ENCODE measurements at regions not wholly inside any gene's neighbourhood (a gene's known extent, or its start where the extent isn't known, plus 50 kb on each side); places are given as distances from the start of the nearest gene placed in this dataset.

DNA sequence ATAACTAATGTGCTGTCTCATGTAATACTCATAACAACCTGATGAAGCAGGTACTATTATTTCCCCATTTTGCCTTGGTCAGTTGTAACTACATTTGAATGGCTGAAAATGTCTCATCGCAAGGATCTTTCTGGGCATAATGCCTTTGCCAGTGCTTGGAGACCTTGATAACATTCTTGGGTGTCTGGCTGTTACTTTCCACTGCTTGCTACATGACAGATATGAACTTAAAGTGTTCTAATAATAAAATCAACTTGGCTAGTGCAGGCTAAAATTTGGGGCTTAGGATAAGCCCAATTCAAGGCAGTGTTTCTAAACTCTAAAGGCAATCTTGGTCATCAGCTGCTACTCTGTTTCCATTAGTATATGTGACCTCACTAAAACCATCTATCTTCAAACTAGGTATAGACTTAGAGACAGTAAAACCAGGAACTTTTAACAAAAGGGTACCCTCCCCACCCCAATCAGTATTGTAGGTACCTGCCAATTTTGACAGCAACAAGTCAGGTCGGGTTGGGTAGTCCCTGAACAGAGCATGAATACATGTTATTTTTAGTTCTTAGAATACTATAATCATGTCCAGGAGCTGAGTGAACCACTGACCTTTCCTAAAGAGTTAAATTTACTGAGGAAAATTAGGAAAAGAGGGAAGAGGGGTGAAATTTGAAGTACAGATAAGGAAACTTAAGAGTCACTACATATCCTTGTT lies 68.2 kb upstream of the AHR start:
- DNase-seq (ENCODE audit: low read depth in 1 of 2, low spot score in 1 of 2), result no peak

DNA sequence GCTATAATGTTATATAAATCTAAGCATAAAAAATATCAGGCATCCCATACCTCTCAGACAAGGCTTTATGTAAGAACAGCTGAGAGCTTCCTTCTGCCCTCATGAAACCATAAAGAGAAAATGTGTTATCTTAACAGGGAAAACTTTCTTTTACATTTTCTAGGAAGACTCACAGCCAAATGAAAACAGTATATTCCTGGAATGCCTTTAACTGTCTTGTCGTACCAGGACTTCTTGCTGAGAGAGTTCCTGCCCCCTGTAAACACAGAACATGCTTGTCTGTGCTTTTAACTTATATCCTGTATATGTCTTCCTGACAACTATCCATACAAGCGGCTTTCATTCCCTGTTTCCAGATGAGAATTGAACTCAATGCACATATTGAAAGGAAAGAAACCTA lies 64.8 kb upstream of the AHR start:
- DNase-seq (ENCODE audit: low read depth in 1 of 2, low spot score in 1 of 2), result no peak

DNA sequence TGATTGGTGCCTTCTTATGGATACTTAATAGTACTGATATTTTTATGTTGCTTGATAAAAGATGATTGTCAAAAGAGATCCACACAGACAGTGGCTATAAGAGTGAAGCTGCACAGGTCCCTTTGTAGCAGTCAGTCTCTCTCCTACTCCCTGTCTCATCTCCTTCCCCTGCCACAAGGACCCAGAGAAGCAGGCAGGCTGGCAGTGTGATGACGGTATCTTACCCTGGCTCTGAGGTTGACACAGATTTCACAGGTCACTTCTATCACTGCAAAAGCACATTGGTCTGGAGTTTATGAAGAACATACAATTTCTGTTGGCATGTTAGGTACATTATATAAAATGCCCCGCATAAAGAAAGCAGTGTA lies 64.4 kb upstream of the AHR start:
- no peak for DNase-seq (ENCODE audit: low read depth in 1 of 2, low spot score in 1 of 2)

DNA sequence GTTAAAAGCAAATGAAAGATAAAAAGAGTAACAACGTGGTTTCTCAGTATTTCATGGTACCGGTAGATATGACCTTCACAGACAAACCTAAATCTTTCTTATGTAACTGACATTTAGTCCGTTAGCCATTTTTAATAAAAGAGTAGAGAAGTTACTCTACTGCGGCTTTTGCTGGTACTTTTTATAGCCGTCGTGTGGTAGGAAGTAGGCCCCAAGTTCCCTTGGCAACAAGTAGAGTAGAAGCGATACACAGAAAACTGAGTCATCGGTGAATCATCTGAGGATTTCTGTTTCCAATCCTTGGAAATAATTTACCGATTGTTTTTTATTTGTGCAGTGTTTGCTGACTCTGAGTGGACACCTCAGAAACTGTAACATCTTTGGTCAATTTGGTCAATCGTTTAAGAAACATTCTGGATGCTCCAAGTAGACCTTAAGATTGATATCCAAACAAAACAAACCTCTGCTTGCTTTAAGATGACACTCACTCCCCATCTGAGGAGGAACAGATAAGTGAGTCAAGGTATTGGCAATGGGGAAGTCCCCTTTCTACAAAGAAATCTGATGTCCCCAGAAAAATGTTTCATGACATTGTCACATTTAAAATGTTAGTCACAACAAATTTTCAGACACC lies 63.9 kb upstream of the AHR start:
- peak in 1 of 2 donors; percentile 23 for DNase-seq (ENCODE audit: low read depth in 1 of 2, low spot score in 1 of 2)

DNA sequence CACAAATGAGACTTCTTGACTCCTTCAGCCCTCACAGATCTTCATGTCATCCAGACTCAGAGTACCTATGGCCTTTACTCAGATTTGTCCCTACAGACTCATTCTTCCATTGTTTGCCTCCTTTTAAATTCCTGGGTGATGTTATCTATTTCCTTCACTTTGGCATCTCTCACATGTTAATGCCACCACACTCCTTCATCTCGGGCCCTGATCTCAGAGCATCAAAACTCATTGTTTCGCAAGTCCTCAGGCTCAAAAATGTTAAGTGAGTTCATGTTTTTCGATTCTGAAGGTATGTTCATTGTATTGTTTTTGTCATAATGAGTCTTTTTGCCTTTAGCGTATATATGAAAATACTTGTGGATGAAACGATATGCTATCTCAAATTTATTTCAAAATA lies 62.3 kb upstream of the AHR start:
- no peak for DNase-seq (ENCODE audit: low read depth in 1 of 2, low spot score in 1 of 2)

DNA sequence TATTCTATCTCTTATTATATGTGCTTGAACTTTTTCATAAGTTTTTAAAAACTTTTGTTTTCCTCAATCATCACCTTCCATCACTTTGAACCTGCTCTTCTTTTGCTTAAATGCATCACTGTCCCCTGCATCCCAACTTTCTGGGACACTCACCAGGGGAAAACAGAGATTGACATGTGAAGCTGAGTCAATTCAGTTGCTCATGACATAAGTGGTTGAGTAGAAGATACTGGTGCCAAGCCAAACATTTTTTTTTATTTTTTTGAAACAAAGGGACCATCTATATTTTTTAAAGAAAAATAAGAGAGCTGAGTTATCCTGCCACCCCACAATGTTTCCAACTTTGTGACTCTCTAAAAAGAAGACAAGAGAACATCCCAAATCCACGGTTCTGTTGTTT lies 61.8 kb upstream of the AHR start:
- DNase-seq (ENCODE audit: low read depth in 1 of 2, low spot score in 1 of 2), result no peak

DNA sequence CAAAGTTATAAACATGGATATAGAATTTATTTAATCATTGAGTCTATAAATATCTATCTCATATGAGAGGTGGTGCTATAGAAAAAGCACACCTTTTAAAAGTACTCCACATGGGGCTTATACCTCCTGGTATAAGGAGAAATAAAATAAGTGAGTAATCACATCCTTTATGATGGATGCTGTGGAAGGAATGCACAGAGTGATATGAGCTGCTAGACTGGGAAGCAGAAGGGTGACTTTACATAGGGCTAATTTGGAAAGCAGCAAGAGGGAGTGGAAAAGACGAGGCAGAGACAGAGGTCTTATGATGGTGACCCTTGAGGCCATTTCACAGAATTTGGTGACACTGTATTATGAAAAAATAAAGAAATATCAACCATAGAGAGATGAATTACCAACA lies 59.4 kb upstream of the AHR start:
- DNase-seq (ENCODE audit: low read depth in 1 of 2, low spot score in 1 of 2), result no peak

DNA sequence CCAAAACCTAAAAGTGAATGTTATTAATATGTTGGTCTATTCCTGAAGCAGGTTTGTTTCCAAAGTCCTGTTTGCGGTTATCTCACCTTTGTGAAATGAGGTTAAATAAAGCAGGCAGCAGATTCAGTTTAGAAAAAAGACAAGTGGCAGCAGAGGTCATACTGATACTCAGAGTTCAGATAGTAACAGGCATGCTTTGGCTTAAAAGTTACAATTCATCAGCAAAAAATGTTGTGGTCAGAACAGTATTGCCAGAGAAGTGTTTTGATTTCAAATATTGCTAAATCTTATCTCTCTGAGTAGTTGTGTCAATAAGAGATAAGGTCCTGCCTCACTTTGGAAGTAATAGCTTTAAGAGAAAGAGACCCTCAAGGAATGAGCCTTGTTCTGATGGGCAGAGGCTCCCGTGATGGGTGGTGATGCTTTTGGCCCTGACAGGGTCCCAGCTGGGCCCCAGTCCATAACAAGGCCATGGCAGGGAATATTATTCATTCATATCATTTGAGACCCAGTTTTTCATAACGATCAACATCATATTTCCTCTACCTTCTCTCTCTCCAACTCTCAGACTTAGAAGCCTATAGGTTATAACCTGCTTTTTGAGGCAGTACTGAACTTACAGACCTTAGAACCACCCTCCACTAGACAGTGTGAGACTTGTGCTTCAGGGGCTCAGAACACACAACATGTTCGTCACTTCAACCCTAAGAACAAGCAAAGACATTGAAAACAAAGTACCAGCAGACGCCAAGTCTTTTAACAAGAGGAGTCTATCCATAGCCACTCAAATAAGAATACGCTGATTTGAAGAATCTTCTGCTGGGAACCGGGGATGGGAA lies 58.5 kb upstream of the AHR start:
- no peak for DNase-seq (ENCODE audit: low read depth in 1 of 2, low spot score in 1 of 2)

DNA sequence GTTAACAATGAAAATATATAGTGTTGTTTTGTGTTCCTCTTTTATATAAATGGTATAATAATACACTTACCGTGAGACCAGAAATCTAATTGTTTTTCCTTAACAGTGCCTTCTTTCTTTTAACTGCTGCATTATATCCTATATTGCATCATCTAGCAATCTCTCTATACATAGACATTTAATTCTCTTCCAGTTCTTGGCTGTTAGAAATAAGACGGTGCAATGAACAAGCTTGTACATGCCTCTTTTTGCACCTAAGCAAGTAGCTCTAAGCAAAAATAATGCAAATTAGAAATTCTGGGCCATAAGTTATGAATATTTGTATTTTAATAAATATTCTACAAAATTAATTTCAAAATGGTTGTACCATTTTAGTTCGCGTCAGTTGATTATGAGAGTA lies 55.9 kb upstream of the AHR start:
- no peak for DNase-seq (ENCODE audit: low read depth in 1 of 2, low spot score in 1 of 2)

DNA sequence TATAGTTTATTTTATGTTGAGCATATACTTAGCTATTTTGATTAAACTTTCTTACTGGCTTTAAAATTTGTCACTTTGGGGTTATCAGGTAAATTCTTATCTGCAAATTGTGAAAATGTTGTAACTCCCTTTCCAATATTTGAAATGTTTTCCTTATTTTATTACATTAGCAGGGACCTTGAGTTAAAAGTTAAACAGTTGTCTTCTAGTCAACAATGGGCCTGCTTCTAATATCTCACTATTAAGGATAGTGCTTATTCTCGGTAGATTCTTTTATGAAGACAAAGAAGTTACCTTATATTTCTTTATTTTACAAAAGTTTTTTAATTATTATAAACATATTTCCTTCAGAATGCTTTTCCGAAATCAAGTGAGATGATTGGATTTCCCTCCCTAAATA lies 53.7 kb upstream of the AHR start:
- DNase-seq (ENCODE audit: low read depth in 1 of 2, low spot score in 1 of 2), result no peak

DNA sequence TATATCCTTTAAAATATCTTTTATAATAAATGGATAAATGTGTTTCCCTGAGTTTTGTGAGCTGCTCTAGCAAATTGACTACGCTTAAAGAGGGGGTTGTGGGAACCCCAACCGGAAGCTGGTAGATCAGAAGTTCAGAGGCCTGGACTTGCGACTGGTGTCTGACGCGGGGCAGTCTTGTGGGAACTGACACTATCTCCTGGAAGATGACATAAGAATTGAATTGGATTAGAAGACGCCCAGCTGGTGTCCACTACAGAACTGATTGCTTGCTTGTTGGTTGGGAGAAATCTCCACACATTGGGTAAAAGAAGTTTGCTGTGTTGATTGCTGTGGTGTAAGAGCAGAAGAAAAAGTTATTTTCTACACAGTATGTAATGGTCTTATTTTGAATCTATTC lies 51.1 kb upstream of the AHR start:
- no peak for DNase-seq (ENCODE audit: low read depth in 1 of 2, low spot score in 1 of 2)

DNA sequence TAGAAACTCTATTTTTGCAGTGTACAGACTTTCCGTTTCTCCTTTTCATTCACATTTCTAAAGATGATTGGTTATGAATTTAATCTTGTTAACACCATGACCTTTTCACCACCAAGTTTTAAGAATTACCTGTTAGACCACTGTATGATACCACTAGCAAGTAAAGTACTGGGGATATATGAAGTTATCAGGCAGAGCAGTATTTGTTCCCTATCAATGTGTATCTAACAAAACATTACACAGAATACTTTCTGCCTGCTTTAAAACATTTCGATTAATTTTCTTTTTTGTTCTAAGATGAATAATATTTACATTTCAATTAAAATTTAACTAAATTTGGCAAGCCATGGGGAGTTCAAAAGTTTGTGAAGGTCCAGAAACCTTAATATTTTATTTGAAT lies 49.9 kb upstream of the AHR start:
- no peak for DNase-seq (ENCODE audit: low read depth in 1 of 2, low spot score in 1 of 2)

Data from stimulated activated CD4-positive, alpha-beta T cell treated with anti-CD3 and anti-CD28 coated beads, Interleukin-15, amount 100 ng/mL, for 1 hour (primary cell).